Gastroesophageal sphincter (tissue), 4 donors: ENCODE measurements at regions not wholly inside any gene's neighbourhood (a gene's known extent, or its start where the extent isn't known, plus 50 kb on each side); places are given as distances from the start of the nearest gene placed in this dataset.

Experiments used
- ATAC-seq: fragments of 150-250 bp; one replicate; pipeline ENCODE4 v1.9.1; 2016; ENCODE audit warnings: mild to moderate bottlenecking, moderate library complexity
- H3K27ac ChIP-seq, 4 donors: fragments of 200-600 bp; sonication (generic) in 3 of 4; 1 replicate in 3 of 4; 2 replicates in 1 of 4; pipeline ENCODE4 v1.5.1; 2016 to 2019
- H3K27me3 ChIP-seq: fragments of 200-600 bp; sonication (generic); one replicate; pipeline ENCODE4 v1.5.1; 2019
- H3K36me3 ChIP-seq, 2 donors: fragments of 200-600 bp; sonication (generic); one replicate each; pipeline ENCODE4 v1.5.1; 2019; ENCODE audit warnings: control low read depth in 1 of 2
- H3K4me1 ChIP-seq, 3 donors: fragments of 200-600 bp; sonication (generic); 1 replicate in 2 of 3; 2 replicates in 1 of 3; pipeline ENCODE4 v1.5.1; 2016 to 2019; ENCODE audit warnings: control low read depth in 2 of 3
- H3K4me3 ChIP-seq, 2 donors: fragments of 200-600 bp; sonication (generic); one replicate each; pipeline ENCODE4 v1.5.1; 2019; ENCODE audit warnings: mild to moderate bottlenecking in 1 of 2, moderate library complexity in 1 of 2
- H3K9me3 ChIP-seq, 3 donors: fragments of 200-600 bp; sonication (generic); one replicate each; pipeline ENCODE4 v1.5.1; 2017 to 2019; ENCODE audit warnings: control low read depth in 2 of 3
- EP300 ChIP-seq: sonication (generic); formaldehyde crosslinking; IDR thresholded peaks from one replicate; pipeline ENCODE4 v1.6.1; 2017; ENCODE audit warnings: antibody characterized with exemption, mild to moderate bottlenecking
- POLR2A ChIP-seq, 2 donors: fragments of 450-650 bp; IDR thresholded peaks; one replicate each; pipeline ENCODE4 v1.6.1; 2017; ENCODE audit warnings: antibody characterized with exemption in 2 of 2, mild to moderate bottlenecking in 2 of 2, moderate library complexity in 1 of 2
- POLR2AphosphoS5 ChIP-seq: sonication (generic); formaldehyde crosslinking; IDR thresholded peaks from one replicate; pipeline ENCODE4 v1.6.1; 2017; ENCODE audit warnings: antibody characterized with exemption
- WGBS, 2 donors: methylation state at CpG; one replicate each; pipeline ENCODE4 v1.1.5; 2018; ENCODE audit warnings: low coverage in 1 of 2; 5-methylcytosine and 5-hydroxymethylcytosine counted together
- TF ChIP-seq, protein P1 (sequence below), 4 experiments: fragments of 200-600 bp in 2 of 4; fragments of 450-650 bp in 2 of 4; sonication (generic) in 1 of 4; IDR thresholded peaks; one replicate each; pipeline ENCODE4 v1.5.1; 2017 to 2019; ENCODE audit warnings: antibody characterized with exemption in 4 of 4, mild to moderate bottlenecking in 2 of 4, moderate library complexity in 2 of 4

DNA sequence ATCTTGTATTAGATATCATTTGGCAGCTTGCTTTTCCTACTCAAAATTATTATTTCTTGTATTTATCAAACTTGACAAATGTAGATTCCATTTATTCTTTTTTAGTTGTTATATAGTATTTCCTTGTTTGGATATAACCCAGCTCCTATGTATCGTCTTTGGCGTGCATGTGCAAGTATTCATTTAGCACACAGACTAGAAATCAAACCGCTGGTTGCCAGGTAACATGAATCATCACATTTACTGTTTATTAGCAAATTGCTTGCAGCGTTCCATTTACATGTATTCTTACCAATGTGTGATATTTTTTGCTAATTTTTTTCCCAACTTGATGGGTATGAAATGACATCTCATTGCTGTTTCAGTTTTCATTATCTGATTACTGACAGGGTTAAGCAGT, 2089.7 kb upstream of the CELF4 start:
- no peaks in the 10 kb centered on the region for H3K27me3 ChIP-seq
- no peak overlapping the region for H3K27ac ChIP-seq
- TF ChIP-seq POLR2A (IDR thresholded peaks at IDR 0.05), result no peak
- H3K9me3 ChIP-seq, result no peaks in the 10 kb centered on the region
- no peaks in the 10 kb centered on the region for H3K4me1 ChIP-seq
- no peaks in the 10 kb centered on the region for H3K36me3 ChIP-seq
- no peak for ATAC-seq
- 87 to 95% methylated on average over 4 of the region's 4 CpGs for WGBS, 2 donors
- no peak overlapping the region for H3K4me3 ChIP-seq

DNA sequence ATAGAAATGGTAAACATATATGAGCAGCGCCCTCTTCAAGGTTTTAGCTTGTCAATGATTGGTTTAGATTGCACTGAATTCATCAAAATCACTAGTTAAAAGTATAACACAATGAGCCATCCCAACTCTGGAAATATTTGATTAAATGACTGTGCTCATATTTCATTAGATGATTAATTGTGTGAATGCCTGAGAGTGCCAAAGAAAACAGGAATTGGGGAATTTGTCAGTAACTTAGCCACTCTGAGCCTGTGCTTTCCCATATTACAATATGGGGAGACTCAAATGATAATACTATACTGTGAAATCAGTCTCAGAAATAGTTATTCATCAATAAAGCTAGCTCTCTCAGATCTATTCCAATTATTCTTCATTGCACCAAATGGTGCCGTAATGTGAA, 2087.6 kb upstream of the CELF4 start:
- WGBS, 2 donors, result 92 to 100% methylated on average over 2 of the region's 2 CpGs
- Histone ChIP-seq H3K36me3 (no peaks in the 10 kb centered on the region), H3K4me1 (no peaks in the 10 kb centered on the region), H3K4me3 (no peak overlapping the region), H3K27me3 (no peaks in the 10 kb centered on the region), H3K27ac (no peak overlapping the region), H3K9me3 (no peaks in the 10 kb centered on the region)
- TF ChIP-seq POLR2A (IDR thresholded peaks at IDR 0.05) (no peak), POLR2AphosphoS5 (no peak), EP300 (no peak)
- TF ChIP-seq, protein P1, sequence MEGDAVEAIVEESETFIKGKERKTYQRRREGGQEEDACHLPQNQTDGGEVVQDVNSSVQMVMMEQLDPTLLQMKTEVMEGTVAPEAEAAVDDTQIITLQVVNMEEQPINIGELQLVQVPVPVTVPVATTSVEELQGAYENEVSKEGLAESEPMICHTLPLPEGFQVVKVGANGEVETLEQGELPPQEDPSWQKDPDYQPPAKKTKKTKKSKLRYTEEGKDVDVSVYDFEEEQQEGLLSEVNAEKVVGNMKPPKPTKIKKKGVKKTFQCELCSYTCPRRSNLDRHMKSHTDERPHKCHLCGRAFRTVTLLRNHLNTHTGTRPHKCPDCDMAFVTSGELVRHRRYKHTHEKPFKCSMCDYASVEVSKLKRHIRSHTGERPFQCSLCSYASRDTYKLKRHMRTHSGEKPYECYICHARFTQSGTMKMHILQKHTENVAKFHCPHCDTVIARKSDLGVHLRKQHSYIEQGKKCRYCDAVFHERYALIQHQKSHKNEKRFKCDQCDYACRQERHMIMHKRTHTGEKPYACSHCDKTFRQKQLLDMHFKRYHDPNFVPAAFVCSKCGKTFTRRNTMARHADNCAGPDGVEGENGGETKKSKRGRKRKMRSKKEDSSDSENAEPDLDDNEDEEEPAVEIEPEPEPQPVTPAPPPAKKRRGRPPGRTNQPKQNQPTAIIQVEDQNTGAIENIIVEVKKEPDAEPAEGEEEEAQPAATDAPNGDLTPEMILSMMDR (IDR thresholded peaks at IDR 0.05), result no peak
- ATAC-seq, result no peak

DNA sequence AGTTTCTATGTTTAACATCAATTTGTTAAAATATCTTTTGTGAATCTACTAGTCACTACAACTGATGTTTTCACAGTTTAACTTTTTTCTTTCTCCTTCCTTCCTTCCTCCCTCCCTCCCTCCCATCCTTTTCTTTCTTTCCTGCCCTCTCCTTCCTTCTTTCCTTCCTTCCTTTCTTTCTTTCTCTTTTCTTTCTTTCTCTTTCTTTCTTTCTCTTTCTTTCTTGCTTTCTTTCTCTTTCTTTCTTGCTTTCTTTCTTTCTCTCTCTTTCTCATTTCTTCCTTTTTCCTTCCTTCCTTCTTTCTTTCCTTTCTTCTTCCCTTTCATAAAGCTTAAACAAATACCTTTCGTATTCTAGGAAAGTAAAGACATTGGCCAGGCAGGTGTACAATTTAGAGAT, 2083.0 kb upstream of the CELF4 start:
- Histone ChIP-seq H3K27me3 (no peaks in the 10 kb centered on the region), H3K9me3 (no peaks in the 10 kb centered on the region), H3K27ac (no peak overlapping the region), H3K4me1 (no peaks in the 10 kb centered on the region), H3K4me3 (no peak overlapping the region), H3K36me3 (no peaks in the 10 kb centered on the region)
- TF ChIP-seq POLR2AphosphoS5, result no peak
- no peak for TF ChIP-seq POLR2A (IDR thresholded peaks at IDR 0.05)
- TF ChIP-seq, protein P1 (IDR thresholded peaks at IDR 0.05), result no peak
- no peak for TF ChIP-seq EP300
- no peak for ATAC-seq
- 100% methylated on average over 1 of the region's 1 CpG for WGBS, 2 donors

DNA sequence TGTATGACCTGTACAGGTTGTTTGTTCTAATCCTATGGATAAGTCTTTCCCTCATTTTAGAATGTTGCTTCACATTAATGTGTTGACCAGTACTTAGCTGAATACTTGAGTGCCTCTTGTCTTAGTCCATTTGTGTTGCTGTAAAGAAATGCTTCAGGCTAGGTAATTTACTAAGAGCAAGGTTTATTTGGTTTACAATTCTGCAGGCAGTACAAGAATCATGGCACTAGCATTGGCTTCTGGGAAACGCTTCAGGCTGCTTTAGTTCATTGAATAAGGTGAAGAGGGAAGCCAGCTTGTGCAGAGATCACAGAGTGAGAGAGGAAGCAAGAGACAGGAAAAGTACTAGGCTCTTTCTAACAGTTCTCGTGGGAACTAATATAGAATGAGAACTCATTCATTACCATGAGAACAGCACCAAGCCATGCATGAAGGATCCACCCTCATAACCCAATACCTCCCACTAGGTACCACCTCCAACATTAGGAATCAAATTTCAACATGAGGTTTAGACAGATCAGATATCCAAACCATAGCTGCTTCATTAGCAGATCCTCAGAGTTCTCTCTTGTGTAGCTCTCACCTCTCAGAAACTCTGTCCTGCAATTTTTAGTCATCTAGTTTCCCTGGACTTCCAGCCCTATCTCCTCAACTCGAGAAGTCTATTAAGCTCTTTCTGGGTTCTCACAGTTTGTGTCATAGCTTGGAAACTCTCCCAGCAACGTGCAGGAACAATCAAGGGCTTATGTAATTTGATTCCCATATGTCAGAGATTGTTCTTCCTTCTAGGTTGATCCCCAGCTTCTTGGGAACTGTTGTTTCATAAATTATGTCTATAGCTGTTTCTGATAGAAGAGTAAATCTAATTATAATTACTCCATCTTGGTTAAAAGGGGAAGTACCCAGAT, 2082.3 kb upstream of the CELF4 start:
- ATAC-seq, result no peak
- 37 to 41% methylated on average over 4 of the region's 4 CpGs for WGBS, 2 donors

DNA sequence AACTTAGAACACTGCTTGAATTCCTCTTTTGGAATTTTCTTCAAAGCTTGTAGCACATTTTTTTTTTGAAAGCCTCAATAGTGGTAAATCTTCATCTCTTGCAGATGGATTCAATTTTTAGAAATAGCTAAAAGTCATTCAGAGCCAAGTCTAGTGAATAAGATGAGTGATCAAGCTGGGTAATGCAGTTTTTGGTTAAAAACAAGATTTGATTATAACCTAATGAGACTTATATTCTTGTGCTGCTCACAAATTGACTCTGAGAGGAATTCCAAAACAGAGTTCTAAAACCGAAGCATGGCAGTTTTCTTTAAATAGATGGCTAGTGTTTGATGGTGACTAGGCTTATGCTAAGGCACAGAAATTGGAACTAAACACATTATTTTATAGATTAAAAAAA, 2072.6 kb upstream of the CELF4 start:
- no peaks in the 10 kb centered on the region for H3K27me3 ChIP-seq
- no peaks in the 10 kb centered on the region for H3K4me1 ChIP-seq
- 67 to 89% methylated on average over 1 of the region's 1 CpG for WGBS, 2 donors
- H3K4me3 ChIP-seq, result no peak overlapping the region
- no peaks in the 10 kb centered on the region for H3K36me3 ChIP-seq
- no peak for ATAC-seq
- TF ChIP-seq POLR2A (IDR thresholded peaks at IDR 0.05) (no peak), POLR2AphosphoS5 (no peak), EP300 (no peak)
- TF ChIP-seq, protein P1 (IDR thresholded peaks at IDR 0.05), result no peak
- no peaks in the 10 kb centered on the region for H3K9me3 ChIP-seq
- H3K27ac ChIP-seq, result no peak overlapping the region

More for the DNA sequence above, 2082.3 kb upstream of the CELF4 start:
- no peaks in the 10 kb centered on the region for H3K36me3 ChIP-seq
- H3K4me1 ChIP-seq, result no peaks in the 10 kb centered on the region
- TF ChIP-seq EP300 (no peak), POLR2AphosphoS5 (no peak), POLR2A (IDR thresholded peaks at IDR 0.05) (no peak)
- TF ChIP-seq, protein P1 (IDR thresholded peaks at IDR 0.05), result no peak
- no peaks in the 10 kb centered on the region for H3K9me3 ChIP-seq
- no peak overlapping the region for H3K27ac ChIP-seq
- no peak overlapping the region for H3K4me3 ChIP-seq
- no peaks in the 10 kb centered on the region for H3K27me3 ChIP-seq
